NT2/D1 (cell line): ENCODE measurements at regions not wholly inside any gene's neighbourhood (a gene's known extent, or its start where the extent isn't known, plus 50 kb on each side); places are given as distances from the start of the nearest gene placed in this dataset.
"Not testable (repeated sequence)": the region's sequence is repeated elsewhere in the genome, so short reads cannot be mapped to it uniquely, and the experiment has no call there.

Experiments
- SUZ12 ChIP-seq: IDR thresholded peaks from 2 replicates; pipeline ENCODE4 v1.6.1; 2011; ENCODE audit not compliant: insufficient read length, insufficient read depth; ENCODE audit errors: extremely low read depth
- YY1 ChIP-seq: IDR thresholded peaks from 2 replicates; pipeline ENCODE4 v1.6.1; 2011; ENCODE audit not compliant: insufficient read length, insufficient read depth
- ZNF274 ChIP-seq: IDR thresholded peaks from 2 replicates; pipeline ENCODE4 v1.6.1; 2011; ENCODE audit warnings: mild to moderate bottlenecking, low read depth, low read length

DNA sequence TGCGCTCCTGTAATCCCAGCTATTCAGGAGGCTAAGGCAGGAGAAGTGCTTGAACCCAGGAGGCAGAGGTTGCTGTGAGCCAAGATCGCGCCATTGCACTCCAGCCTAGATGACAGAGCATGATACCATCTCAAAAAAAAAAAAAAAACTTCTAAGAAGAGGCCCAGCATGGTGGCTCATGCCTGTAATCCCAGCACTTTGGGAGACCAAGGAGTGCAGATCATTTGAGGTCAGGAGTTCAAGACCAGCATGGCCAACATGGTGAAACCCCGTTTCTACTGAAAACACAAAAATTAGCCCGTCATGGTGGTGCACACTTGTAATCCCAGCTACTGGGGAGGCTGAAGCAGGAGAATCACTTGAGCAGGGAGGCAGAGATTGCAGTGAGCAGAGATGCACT is 51.5 kb upstream of the LANCL2 start:
- not testable (repeated sequence) for TF ChIP-seq SUZ12, ZNF274, YY1
